Astrocyte (in vitro differentiated cells and primary cell): ENCODE measurements at regions not wholly inside any gene's neighbourhood (a gene's known extent, or its start where the extent isn't known, plus 50 kb on each side); places are given as distances from the start of the nearest gene placed in this dataset.

Experiments used
- DNase-seq: peaks from one replicate; pipeline ENCODE4 v3.0.0-alpha.2; 2010; ENCODE audit warnings: low read depth
- FAIRE-seq: peaks from 2 replicates; lab custom pipeline; 2011; peaks lifted over from hg19 to GRCh38; lab: Jason Lieb, UNC
- H2AFZ ChIP-seq: 2 replicates; pipeline ENCODE4 v1.6.0; 2012; ENCODE audit warnings: low read depth, low read length, inconsistent platforms
- H3K27ac ChIP-seq: 2 replicates; pipeline ENCODE4 v1.5.1; 2011; ENCODE audit warnings: low read depth, low read length, inconsistent platforms
- H3K27me3 ChIP-seq: 2 replicates; pipeline ENCODE4 v1.6.0; 2011; ENCODE audit warnings: low read length, inconsistent platforms; ENCODE audit not compliant: insufficient read depth
- H3K36me3 ChIP-seq: 2 replicates; pipeline ENCODE4 v1.5.1; 2011; ENCODE audit warnings: low read length, inconsistent platforms; ENCODE audit not compliant: insufficient read depth
- H3K4me1 ChIP-seq: 2 replicates; pipeline ENCODE4 v1.5.1; 2011; ENCODE audit warnings: low read length, inconsistent platforms; ENCODE audit not compliant: insufficient read depth
- H3K4me2 ChIP-seq: 2 replicates; pipeline ENCODE4 v1.6.0; 2012; ENCODE audit warnings: low read length, inconsistent platforms
- H3K4me3 ChIP-seq: 2 replicates; pipeline ENCODE4 v1.5.1; 2011; ENCODE audit warnings: low read depth, mild to moderate bottlenecking, low read length, inconsistent platforms; ENCODE audit not compliant: insufficient read depth
- H3K79me2 ChIP-seq: 2 replicates; pipeline ENCODE4 v1.6.0; 2012; ENCODE audit warnings: mild to moderate bottlenecking, low read length, inconsistent platforms; ENCODE audit not compliant: insufficient read depth
- H3K9ac ChIP-seq: 2 replicates; pipeline ENCODE4 v1.6.0; 2012; ENCODE audit warnings: mild to moderate bottlenecking, low read length, inconsistent platforms
- H3K9me3 ChIP-seq: 2 replicates; pipeline ENCODE4 v1.5.1; 2012; ENCODE audit warnings: low read depth, mild to moderate bottlenecking, low read length, inconsistent platforms; ENCODE audit not compliant: insufficient read depth
- H4K20me1 ChIP-seq: 2 replicates; pipeline ENCODE4 v1.6.0; 2012; ENCODE audit warnings: low read length, inconsistent platforms; ENCODE audit not compliant: insufficient read depth
- H3K27ac Mint-ChIP-seq: one replicate; pipeline ENCODE4 v1.8.0; 2021; ENCODE audit warnings: mild to moderate bottlenecking, mixed read lengths; ENCODE audit not compliant: unreplicated experiment
- H3K27me3 Mint-ChIP-seq: one replicate; pipeline ENCODE4 v1.8.0; 2021; ENCODE audit warnings: low read depth, mixed read lengths; ENCODE audit not compliant: unreplicated experiment
- H3K36me3 Mint-ChIP-seq: one replicate; pipeline ENCODE4 v1.8.0; 2021; ENCODE audit warnings: low read depth, mixed read lengths; ENCODE audit not compliant: unreplicated experiment
- H3K4me1 Mint-ChIP-seq: one replicate; pipeline ENCODE4 v1.8.0; 2021; ENCODE audit warnings: low read depth, mixed read lengths; ENCODE audit not compliant: unreplicated experiment
- H3K4me3 Mint-ChIP-seq: one replicate; pipeline ENCODE4 v1.8.0; 2021; ENCODE audit warnings: mild to moderate bottlenecking, moderate library complexity, mixed read lengths; ENCODE audit not compliant: unreplicated experiment
- H3K9me3 Mint-ChIP-seq: one replicate; pipeline ENCODE4 v1.8.0; 2021; ENCODE audit warnings: mild to moderate bottlenecking, mixed read lengths; ENCODE audit not compliant: unreplicated experiment
- CTCF ChIP-seq: IDR thresholded peaks from 2 replicates; pipeline ENCODE4 v1.5.1; 2011; ENCODE audit warnings: low read depth, mild to moderate bottlenecking, inconsistent platforms, low read length, moderate library complexity; ENCODE audit not compliant: insufficient read depth
- EZH2 ChIP-seq: IDR thresholded peaks from 2 replicates; pipeline ENCODE4 v1.6.1; 2012; ENCODE audit warnings: mild to moderate bottlenecking, low read length, inconsistent platforms; ENCODE audit not compliant: insufficient read depth

GRCh38 chr19:28283592-28283991, 929.4 kb downstream of the UQCRFS1 start:
- Histone ChIP-seq H3K4me2 (no peak overlapping the region), H4K20me1 (no peaks in the 10 kb centered on the region), H3K36me3 (no peaks in the 10 kb centered on the region), H3K4me3 (no peak overlapping the region), H3K27me3 (no peaks in the 10 kb centered on the region), H2AFZ (no peak overlapping the region), H3K4me1 (no peaks in the 10 kb centered on the region), H3K9ac (no peak overlapping the region), H3K9me3 (no peaks in the 10 kb centered on the region), H3K27ac (no peak overlapping the region), H3K79me2 (no peaks in the 10 kb centered on the region)
- H3K4me1 Mint-ChIP-seq: no peaks in the 10 kb centered on the region
- TF ChIP-seq EZH2 (no peak), CTCF (no peak)
- peaks cover 10% of the 10 kb centered on the region for H3K9me3 Mint-ChIP-seq
- no peak overlapping the region for H3K27ac Mint-ChIP-seq
- no peak overlapping the region for H3K4me3 Mint-ChIP-seq
- H3K27me3 Mint-ChIP-seq: peaks cover 30% of the 10 kb centered on the region
- no peaks in the 10 kb centered on the region for H3K36me3 Mint-ChIP-seq
- DNase-seq: no peak
- FAIRE-seq: no peak

DNA sequence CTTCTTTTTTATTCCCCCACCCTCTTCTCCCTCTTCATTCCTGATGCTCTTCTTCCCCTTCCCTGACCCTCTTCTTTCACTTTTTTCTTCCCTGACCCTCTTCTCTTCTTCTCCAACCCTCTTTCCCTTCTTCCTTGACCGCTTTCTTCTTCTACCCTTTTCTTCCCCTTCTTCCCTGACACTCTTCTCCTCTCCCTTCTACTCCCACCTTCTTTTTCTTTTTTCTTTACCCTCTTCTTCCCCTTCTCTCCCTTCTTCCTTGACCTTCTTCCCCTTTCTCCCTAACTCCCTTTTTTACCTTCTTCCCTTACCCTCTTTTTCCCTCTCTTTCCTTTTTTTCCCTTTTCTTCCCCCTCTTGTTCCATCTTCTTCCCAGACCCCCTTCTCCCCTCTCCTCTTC, 931.3 kb downstream of the UQCRFS1 start:
- H3K9me3 Mint-ChIP-seq: peaks cover 10% of the 10 kb centered on the region
- H3K4me3 Mint-ChIP-seq: no peak overlapping the region
- H3K4me1 ChIP-seq: no peaks in the 10 kb centered on the region
- DNase-seq: no peak
- TF ChIP-seq EZH2 (no peak), CTCF (no peak)
- no peak for FAIRE-seq
- H4K20me1 ChIP-seq: no peaks in the 10 kb centered on the region
- no peak overlapping the region for H3K4me2 ChIP-seq
- H3K4me1 Mint-ChIP-seq: no peaks in the 10 kb centered on the region
- H3K27me3 Mint-ChIP-seq: peaks cover 30% of the 10 kb centered on the region
- H3K9me3 ChIP-seq: no peaks in the 10 kb centered on the region
- no peak overlapping the region for H3K27ac Mint-ChIP-seq
- no peak overlapping the region for H3K9ac ChIP-seq
- H3K27ac ChIP-seq: no peak overlapping the region
- no peak overlapping the region for H3K4me3 ChIP-seq
- H3K36me3 ChIP-seq: no peaks in the 10 kb centered on the region
- no peak overlapping the region for H2AFZ ChIP-seq
- H3K36me3 Mint-ChIP-seq: no peaks in the 10 kb centered on the region
- H3K27me3 ChIP-seq: no peaks in the 10 kb centered on the region
- H3K79me2 ChIP-seq: no peaks in the 10 kb centered on the region

GRCh38 chr19:28264556-28264955, 948.4 kb downstream of the UQCRFS1 start:
- no peak overlapping the region for H3K4me3 Mint-ChIP-seq
- no peaks in the 10 kb centered on the region for H4K20me1 ChIP-seq
- H2AFZ ChIP-seq: no peak overlapping the region
- H3K4me2 ChIP-seq: no peak overlapping the region
- TF ChIP-seq CTCF (no peak), EZH2 (no peak)
- H3K27me3 ChIP-seq: no peaks in the 10 kb centered on the region
- H3K27ac Mint-ChIP-seq: no peak overlapping the region
- no peak for FAIRE-seq
- no peak overlapping the region for H3K4me3 ChIP-seq
- no peak for DNase-seq
- H3K4me1 Mint-ChIP-seq: no peaks in the 10 kb centered on the region
- no peaks in the 10 kb centered on the region for H3K27me3 Mint-ChIP-seq
- H3K9ac ChIP-seq: no peak overlapping the region
- H3K27ac ChIP-seq: no peak overlapping the region
- H3K36me3 ChIP-seq: no peaks in the 10 kb centered on the region
- H3K4me1 ChIP-seq: no peaks in the 10 kb centered on the region
- no peaks in the 10 kb centered on the region for H3K36me3 Mint-ChIP-seq
- peaks cover 5% of the 10 kb centered on the region for H3K9me3 Mint-ChIP-seq
- no peaks in the 10 kb centered on the region for H3K79me2 ChIP-seq
- H3K9me3 ChIP-seq: no peaks in the 10 kb centered on the region
